ENCODE measurements at regions not wholly inside any gene's neighbourhood (a gene's known extent, or its start where the extent isn't known, plus 50 kb on each side); places are given as distances from the start of the nearest gene placed in this dataset.
"Not testable (repeated sequence)": the region's sequence is repeated elsewhere in the genome, so short reads cannot be mapped to it uniquely, and the experiment has no call there.

DNA sequence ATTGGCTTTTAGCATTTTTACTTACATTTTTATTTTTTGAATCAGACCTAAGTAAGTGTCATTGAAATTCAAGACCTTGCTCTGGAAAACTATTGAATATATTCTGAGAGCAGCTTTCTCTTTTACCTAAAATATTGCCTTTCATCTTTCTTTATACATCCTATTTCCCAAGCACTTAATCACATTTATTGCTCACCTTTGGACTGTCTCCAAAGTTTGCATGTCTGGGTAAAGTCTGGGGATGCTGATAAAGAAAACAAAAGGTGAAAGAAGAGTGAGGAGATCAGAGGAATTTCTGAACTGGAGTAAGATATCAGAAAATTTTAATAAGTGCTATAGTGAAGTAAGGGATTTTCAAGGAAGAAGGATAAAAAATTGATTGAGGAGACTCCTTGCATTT lies 308.5 kb upstream of the AADAT start:
- DNase-seq = no peak

DNA sequence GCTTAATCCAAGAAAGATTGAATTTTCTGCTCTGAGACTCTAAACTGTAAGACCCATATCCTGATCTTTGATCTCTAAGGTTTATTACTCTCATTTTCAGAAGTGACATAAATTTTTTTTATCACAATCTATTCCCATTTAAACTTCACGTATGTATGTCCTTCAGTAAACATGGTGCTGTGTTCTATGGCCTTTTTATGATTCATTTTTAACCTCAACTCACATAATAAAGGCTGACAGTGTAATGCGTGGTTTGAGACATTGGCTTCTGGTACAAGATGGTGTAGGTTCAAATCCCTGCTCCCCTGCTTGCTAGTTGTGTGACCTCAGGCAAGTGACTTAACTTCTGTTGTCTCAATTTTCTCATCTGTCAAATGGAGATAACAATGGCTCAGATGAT lies 306.0 kb upstream of the AADAT start:
- DNase-seq = no peak

DNA sequence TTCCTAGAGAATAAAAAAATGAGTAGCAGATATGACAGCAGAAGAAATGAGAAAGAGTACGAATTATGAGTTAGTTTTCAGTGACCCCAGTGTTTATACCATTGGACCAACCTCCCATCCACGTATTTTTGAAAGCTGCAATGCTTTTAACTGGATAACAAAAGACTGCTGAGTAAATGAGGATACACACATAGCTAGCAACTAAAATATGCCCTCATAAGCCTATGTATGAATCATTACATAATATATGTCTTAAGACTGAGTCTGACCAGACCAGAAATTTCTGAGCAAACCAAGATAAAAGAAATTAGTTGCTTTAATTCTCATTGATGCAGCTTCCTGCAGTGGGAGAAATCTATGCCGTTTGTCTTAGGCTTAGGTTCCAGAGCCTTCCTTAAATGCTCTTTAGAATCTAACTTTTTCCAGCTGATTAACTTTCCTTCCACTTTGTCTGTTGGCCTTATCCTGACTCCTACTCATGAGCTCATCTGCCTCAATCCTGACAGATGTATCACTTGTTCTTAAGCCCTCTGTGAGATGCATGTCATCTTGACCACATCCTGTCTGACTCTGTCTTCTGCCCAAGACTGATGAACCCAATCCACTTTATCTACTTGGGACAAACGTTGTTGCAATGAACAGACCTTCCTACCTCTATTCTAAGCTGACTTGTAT lies 301.4 kb upstream of the AADAT start:
- no peak for DNase-seq

DNA sequence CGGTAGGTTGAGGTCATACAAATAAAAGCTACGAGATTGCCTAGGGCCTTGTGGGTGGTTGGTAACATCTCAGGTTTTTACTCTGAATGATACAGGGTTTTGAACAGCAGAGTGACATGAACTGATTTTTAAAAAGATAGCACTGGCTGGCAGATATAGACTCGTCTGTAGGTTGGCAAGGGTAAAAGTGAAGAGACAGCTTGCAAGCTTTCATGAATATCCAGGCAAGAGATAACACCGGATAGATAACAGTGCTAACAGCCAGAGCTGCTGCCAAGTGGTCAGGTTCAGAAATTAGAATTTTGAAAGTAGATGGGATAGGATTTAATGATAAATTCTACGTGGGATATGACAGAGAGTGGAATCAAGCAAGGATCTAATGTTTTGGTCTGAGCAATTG lies 299.7 kb upstream of the AADAT start:
- DNase-seq = no peak

DNA sequence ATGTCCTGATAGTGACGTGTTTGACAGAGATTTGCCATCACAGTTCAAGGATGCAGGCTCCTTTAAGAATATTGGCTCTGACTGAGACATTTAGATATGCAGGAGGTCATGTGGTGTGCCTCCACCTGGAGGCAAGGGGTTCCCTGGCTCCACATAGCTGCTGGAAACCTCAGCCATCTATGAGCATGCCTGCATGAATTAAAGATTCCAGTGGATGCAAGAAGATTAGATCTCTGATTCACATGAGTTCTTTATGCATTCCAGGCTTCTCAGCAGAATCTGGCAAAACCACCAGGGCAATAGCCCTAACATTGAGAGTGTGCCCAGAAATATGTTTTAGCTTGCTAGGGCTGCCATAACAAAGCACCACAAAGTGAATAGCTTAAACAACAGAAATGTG lies 298.5 kb upstream of the AADAT start:
- DNase-seq = no peak

DNA sequence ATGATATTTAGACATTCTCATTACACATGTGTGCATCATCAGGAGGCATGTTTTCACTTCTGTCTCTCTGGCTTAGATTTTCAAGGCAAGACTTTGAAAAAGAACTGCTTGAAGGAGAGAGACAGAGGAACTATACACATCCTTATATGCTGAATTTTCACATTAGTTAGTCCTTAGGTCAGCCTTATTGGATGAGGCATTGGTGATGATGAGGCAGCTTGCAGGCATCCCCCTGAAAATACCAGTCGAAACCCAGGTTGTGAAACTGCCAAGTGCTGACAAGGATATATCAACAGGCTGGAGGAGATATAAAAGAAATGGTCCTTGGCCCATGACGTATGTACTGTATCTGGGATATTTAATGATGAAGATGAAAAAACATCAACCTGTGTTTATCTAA lies 297.2 kb upstream of the AADAT start:
- DNase-seq = no peak

DNA sequence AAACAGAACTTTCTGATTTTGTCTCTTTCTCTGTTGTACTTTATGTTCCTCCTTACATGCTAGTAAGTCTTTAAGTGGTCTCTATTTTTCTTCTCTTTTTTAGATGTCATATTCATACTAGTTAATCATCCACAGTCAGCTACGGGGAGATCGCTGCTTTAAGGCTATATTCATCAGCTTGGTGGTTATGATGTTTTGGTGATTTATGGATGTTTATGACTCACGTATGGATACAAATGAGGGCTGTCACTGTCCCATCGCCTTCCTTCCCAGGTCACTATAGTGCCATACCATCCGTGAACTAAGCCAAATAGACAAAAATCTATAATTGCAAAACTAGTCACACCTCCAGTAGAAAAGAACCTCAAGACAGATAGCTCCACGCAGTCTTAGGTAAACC lies 296.8 kb upstream of the AADAT start:
- DNase-seq = no peak

DNA sequence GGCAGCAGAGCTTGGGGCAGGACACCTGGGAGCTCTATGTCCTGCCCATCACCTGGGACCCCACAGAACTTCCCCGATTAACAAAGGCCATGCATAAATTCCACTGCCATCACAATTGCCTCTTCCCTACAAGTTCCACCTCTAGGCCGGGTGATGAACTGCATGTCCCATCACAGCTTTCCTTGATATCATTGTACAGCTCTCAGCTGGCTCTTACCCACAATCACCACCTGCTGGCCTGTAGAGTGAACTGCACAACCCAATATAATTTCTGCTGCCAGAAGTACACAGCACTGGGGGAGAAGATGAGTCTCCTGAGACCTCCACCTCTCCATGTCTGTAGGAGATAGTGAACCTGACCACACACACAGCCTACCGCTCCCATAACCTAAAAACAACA lies 285.0 kb upstream of the AADAT start:
- peak in 1 of 2 donors; percentile 22 for DNase-seq

DNA sequence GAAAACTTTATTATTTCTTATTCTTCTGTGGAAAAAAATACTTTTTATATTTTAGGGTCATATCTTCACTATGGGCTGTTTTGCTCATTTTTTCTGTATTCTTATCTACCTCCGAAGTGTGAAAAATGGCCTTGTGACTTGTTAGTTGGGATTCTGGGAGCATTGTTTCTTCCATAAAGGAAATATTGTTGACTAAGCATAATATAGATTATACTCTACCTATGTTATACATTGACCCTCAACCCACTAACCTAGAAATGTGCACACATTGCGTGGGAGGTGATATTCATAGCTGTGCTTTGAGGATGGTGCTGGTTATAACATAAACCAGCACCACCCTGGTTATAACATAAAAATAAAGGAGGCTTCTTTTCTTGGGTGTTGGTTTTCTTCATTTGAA lies 259.2 kb upstream of the AADAT start:
- DNase-seq = no peak

DNA sequence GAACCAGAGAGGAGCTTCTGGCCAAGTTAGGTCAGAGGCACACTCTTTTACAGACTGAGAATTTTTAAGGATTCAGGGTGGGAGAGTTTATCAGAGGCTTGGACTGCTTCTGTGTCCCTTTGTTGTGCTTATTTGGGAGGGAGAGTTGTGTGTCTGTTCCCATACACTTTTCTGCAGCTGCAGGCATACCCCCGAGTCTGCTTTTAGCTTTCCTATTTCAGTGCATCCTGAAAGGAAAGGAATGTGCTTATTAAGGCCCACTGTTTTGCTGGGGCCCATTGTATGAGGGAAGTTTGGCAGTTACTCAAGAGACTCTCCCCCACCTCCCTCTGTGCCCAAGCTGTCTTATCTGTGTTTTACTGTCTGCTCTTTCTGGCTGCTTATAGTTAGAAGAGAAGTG lies 257.4 kb upstream of the AADAT start:
- not testable (repeated sequence) for DNase-seq

DNA sequence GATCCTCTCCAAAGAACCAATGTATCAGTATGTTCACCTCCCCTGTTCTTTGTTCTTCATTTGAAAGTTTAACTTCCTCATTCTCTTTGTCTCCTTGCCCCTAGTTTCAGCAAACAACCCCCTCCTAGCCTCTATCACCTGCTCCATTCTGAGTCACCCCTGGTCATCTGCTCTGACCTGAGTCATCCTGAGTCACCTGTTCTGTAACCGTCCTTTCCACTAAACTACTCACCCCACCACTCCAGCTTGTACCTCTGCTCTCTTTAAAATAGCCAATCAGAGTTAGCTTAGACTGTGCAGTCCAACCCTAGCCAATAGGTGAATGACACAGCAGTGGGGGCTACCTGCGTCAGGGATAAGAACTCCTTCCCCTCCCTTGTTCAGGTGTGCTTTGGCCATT lies 249.8 kb upstream of the AADAT start:
- no peak for DNase-seq

DNA sequence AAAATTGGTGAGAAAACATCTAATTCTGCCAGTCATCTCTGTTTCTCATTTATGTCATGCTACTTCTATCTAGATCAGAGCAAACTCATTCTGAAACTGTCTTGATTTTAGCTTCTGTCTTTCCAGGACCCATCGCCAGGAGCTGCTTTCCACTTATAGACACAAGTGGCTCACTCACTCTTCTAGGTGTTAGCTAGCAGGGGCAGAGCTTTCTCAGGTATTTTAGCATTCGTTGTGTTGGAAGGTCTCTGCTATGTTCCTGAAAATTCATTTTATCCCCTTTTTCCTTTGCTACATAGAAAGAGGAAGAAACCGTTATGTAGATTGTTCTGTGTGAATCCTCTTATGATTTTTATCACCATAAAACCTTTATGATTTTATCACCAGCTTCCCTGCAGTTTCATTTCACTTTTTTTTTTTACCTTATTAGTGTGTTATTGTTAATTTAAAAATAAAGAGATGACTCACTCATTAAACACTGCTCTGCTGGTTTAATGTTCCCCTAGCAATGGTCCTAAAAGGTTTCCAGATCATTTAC lies 246.6 kb upstream of the AADAT start:
- no peak for DNase-seq

DNA sequence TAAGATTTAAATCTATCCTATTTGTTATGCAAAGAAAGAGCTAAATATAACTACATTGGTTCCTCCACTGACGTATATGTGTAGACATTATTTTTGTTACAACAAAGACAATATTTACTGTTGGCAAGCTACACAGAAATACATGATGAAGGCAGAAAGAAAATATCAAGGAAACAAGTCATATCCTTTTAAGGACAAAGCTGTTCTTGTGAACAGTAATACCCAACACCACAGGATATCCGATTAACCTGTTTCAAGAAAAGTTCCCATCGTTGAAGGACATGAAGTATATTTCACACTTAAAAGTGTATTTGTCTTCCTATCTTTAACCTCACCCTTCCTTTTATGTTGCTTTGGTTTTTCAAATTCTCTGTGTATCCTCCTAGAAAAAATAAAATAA lies 235.8 kb upstream of the AADAT start:
- DNase-seq = no peak

DNA sequence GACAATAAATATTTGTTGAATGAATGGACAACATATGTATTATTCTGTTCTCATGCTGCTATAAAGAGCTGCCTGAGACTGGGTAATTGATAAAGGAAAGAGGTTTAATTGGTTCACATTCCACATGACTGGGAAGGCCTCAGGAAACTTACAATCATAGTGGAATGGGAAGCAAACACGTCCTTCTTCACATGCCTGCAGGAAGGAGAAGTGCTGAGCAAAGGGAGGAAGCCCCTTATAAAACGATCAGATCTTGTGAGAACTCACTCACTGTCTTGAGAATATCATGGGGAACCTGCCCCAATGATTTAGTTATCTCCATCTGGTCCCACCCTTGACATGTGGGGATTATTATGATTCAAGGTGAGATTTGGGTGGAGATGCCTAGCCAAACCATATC lies 233.9 kb upstream of the AADAT start:
- no peak for DNase-seq

DNA sequence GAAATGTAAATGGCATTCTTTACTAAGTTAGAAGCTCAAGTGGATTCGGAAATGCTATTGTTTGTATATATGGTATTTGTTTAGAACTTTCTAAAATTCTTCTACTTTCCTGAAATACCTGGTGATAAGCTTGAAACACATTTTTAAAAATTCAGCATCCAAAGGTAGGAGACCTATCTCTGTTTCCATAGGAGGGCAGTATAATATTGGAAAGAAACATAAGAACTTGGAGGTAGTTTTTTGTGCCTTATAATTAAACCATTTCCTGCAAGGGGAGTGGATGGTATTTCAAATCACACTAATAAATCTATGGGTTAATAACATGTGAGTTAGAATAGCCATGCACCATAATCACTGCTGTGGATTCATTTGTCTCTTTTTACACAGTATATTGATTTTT lies 217.4 kb upstream of the AADAT start:
- DNase-seq = no peak

DNA sequence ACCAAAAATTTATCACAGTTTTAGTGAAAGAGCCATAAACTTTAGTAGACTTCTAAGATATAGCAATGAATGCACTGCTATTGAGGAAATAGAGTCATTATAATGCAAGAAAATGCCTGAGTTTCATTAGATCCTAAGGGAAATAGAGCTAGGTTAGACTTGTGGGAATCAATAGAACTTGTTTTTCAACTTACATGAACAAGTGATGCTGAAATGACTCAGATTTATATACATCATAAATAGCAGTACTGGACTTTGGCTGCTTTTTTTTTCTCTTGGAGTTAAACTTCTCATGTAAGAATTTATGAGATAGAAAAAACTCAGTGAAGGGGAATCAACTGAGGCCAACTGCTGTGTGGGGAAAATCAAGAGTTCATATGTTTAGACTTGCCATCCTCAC lies 216.5 kb upstream of the AADAT start:
- no peak for DNase-seq

DNA sequence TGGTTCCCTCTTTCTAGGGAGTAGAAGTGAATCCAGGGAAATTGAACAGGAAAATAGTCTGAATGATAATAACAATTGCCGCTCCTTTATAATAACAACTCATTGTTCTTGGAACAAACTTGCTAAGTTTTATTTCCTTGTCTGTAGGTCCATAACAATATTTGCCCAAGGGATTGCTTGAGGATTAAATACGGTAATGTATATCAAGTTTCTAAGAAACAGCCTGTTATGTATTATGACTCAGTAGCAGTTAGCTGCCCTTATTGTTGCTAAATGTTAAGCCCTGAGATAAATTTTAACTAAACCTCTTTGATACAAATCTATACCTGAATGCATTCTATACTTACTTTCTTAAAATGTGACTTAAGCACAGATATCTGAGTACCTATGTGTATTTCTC lies 215.9 kb upstream of the AADAT start:
- DNase-seq = no peak

DNA sequence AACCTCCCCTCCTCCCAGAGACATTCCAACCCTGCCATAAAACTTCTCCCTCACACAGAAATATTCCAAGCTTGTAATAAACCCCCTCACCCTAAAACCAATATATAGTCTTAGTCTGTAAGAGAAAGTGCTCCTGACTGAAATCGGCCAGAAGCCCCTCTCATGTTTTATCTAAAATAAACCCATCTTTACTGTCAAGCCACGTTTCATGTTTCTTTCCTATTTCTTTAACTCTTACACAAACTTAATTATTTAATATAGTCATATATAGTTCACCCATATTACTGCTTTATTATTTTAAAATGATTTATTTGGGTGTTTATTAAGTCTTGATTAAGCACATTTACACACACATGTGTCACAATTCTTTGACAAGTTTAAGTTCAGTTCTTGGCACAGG lies 191.3 kb upstream of the AADAT start:
- no peak for DNase-seq

DNA sequence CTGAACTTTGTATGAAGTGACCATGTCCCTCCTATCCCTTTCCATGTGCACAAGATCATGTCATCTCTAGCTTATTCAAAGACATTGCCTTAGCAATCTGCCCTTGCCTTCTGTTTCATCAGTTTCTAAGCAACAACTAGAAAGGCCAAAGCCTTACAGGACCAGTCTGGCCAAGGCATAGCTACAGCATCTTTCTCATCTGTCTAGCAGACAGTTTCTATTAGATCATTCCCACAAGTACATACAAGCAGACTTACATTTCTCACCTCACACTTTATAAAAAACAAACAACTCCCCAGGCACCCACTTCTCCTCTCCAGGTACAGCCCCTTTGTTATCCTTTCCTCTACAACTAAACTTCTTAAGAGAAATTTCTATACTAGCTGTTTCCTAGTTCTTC lies 188.7 kb upstream of the AADAT start:
- no peak for DNase-seq

DNA sequence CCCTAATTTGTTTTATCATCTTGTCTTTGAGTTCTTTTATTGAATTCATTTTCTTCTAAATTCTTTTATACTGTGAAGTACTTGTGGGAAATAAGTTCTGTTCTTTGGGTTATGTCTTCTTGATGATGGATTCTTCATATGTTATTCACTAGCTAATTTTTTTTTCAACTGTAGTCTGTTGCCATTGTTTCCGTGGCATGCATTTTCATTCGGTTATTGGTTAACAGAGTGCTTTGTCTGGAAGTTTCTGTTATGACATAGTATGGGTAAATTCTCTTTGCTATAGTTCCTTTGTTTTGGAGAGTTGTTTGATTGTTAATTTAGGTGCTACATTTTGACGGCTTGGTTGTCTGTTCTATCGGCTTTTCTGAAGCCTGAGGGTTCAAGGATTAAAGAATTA lies 184.9 kb upstream of the AADAT start:
- no peak for DNase-seq

DNA sequence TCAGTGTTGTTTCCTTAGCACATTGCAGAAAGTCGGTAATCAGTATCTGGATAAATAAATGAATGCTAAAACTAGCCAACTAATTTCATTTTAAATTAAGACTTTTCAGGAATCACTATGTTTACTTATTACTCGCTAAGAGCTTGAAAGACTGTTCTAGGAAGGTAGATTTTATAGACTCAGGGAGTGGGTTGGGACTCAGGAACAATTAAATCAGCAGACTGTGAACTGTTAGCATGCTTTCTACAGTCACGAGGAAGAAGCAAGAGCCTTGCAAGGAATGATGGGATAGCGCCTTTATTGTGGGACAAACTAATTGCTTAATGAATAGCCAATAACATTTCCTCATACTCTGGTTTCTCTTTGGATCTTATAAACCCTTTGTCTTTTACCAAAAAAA lies 183.2 kb upstream of the AADAT start:
- no peak for DNase-seq

DNA sequence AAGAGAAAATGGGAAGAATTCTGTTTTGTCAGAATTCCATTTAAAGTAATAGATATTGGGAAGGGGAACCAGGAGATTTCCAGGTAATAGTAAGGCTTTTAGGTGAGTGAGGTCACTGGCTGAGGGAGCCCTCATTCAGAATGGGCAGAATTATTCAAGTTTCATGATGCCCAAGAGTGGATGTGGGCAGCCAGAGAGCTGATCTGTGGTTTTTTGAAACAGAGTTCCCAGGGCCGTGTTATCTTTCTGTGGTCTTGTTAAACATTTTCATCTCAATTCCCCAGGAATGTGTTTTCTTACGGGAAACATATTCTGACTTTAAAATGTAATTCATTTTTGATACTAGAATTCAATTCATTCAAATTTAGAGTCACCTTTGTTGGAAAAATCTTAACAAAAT lies 182.0 kb upstream of the AADAT start:
- DNase-seq = no peak

DNA sequence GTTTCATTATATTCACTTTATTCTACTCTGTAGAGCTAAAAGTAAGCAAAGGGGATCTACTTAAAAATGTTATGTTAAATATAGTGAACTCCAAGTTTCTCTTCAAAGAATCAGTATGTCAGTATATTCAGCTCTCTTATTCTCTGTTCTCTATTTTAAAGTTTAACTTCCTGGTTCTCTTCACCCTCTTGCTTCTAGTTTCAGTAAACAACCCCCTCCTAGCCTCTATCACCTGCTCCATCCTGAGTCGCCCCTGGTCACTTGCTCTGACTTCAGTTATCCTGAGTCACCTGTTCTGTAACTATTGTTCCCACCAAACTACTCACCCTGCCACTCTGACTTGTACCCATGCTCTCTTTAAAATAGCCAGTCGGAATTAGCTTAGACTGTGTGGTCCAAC lies 180.9 kb upstream of the AADAT start:
- DNase-seq = no peak

DNA sequence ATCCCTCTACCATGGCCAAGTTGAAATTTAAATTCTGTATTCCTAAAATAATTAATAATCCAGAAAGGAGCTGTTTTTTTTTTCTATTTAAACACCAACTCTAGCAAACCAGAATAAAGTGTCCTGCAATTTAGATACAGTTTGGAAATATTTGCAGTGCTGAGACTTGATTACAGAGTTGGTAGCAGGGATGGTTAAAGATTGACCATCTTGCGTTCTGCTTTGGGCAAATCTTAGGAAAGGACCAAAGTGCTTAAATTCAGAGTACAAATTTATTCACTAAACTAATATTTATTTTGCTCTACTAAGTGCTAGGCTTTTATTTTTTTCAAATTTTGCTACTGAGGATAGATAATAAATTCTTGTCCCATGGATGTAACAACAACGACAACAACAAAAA lies 180.2 kb upstream of the AADAT start:
- DNase-seq = no peak

DNA sequence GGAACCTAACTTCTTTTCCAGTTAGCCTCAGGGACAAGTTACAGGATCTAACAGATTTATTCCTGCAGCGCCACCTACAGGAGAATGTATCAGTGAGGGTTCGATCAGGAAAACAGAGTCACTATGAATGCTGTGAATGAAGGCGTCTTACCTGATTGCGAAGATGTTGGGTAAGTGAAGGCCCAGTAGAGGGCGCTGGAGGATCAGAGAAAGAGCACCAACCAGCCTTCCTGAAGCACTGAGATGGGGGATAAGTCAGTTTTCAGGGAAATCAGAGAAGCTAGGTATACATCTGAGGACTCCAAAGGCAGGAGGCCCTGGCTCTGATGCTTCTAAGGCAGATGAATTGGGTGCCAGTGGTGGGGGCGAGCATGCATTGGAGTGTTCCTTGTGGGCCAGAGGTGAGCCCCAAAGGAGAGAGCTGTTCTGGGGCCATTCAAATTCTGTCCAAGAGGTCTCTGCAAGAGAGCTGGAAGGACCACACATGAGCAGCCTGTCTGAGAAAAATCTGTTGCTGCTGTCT lies 169.9 kb upstream of the AADAT start:
- DNase-seq = peak; percentile 50 to 68

Measured in inflammatory macrophage (primary cell).